K562 (cell line): ENCODE measurements at regions not wholly inside any gene's neighbourhood (a gene's known extent, or its start where the extent isn't known, plus 50 kb on each side); places are given as distances from the start of the nearest gene placed in this dataset.

Source experiments
- ESRRA ChIP-seq: fragments of 450-650 bp; IDR thresholded peaks from 2 replicates; pipeline ENCODE4 v1.6.1; 2014; ENCODE audit warnings: low read depth, mild to moderate bottlenecking, moderate library complexity, borderline replicate concordance
- KAT8 ChIP-seq: fragments of 450-650 bp; IDR thresholded peaks from 2 replicates; pipeline ENCODE4 v1.6.1; 2016; ENCODE audit warnings: low read depth, mild to moderate bottlenecking
- KLF16 ChIP-seq: IDR thresholded peaks from 2 replicates; pipeline ENCODE4 v1.6.1; 2016; ENCODE audit warnings: antibody characterized with exemption
- MTA1 ChIP-seq: fragments of 450-650 bp; IDR thresholded peaks from 2 replicates; pipeline ENCODE4 v1.6.1; 2017; ENCODE audit warnings: borderline replicate concordance
- ZNF253 ChIP-seq: fragments of 250-450 bp; sonication (Bioruptor Pico); conservative IDR thresholded peaks from 2 replicates; pipeline ENCODE4 v1.6.1; 2021; ENCODE audit warnings: mild to moderate bottlenecking
- ZNF830 ChIP-seq: fragments of 250-450 bp; sonication (Bioruptor Pico); IDR thresholded peaks from 2 replicates; pipeline ENCODE4 v1.5.0; 2021; ENCODE audit warnings: mild to moderate bottlenecking
- TF ChIP-seq, protein P1 (sequence below), 3 experiments: IDR thresholded peaks in 2 of 3; conservative IDR thresholded peaks in 1 of 3; 2 replicates each; pipeline ENCODE4 v1.5.1; 2011 to 2012; ENCODE audit warnings: low read length in 3 of 3, mild to moderate bottlenecking in 3 of 3, control low read depth in 2 of 3, improper control_type of control experiment in 1 of 3, inconsistent platforms in 1 of 3, low read depth in 1 of 3, mixed read lengths in 1 of 3, moderate library complexity in 1 of 3; ENCODE audit not compliant: insufficient read depth in 2 of 3

DNA sequence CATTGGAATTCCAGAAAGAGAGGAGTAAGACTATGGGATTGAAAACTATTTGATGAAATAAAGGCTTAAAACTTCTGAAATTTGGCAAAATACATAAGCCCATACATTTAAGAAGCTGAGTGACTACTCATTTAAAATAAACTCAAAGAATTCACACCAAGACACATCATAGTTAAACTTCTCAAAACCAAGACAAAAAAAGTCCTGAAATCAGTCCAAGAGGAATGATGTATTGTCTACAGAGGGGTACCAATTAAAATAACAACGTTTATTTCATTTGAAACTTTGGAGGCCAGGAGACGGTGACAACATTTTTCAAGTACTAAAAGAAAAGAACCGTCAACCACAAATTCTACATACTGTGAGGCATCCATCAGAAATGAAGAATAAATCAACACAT lies 841.4 kb upstream of the MAP3K7 start:
- TF ChIP-seq, protein P1, sequence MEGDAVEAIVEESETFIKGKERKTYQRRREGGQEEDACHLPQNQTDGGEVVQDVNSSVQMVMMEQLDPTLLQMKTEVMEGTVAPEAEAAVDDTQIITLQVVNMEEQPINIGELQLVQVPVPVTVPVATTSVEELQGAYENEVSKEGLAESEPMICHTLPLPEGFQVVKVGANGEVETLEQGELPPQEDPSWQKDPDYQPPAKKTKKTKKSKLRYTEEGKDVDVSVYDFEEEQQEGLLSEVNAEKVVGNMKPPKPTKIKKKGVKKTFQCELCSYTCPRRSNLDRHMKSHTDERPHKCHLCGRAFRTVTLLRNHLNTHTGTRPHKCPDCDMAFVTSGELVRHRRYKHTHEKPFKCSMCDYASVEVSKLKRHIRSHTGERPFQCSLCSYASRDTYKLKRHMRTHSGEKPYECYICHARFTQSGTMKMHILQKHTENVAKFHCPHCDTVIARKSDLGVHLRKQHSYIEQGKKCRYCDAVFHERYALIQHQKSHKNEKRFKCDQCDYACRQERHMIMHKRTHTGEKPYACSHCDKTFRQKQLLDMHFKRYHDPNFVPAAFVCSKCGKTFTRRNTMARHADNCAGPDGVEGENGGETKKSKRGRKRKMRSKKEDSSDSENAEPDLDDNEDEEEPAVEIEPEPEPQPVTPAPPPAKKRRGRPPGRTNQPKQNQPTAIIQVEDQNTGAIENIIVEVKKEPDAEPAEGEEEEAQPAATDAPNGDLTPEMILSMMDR (IDR thresholded peaks at IDR 0.05 in 2 of 3, conservative IDR thresholded peaks at IDR 0.05 in 1 of 3; ENCODE audit: insufficient read depth in 2 of 3, low read depth in 1 of 3, low read length in 3 of 3): no peak
- TF ChIP-seq MTA1: no peak
- no peak for TF ChIP-seq ZNF830 (CRISPR knock-in tag)
- TF ChIP-seq ESRRA: no peak
- no peak for TF ChIP-seq KLF16
- no peak for TF ChIP-seq ZNF253 (CRISPR knock-in tag)
- TF ChIP-seq KAT8: no peak
